ENCODE measurements at regions not wholly inside any gene's neighbourhood (a gene's known extent, or its start where the extent isn't known, plus 50 kb on each side); places are given as distances from the start of the nearest gene placed in this dataset.
"Not testable (repeated sequence)": the region's sequence is repeated elsewhere in the genome, so short reads cannot be mapped to it uniquely, and the experiment has no call there.

DNA sequence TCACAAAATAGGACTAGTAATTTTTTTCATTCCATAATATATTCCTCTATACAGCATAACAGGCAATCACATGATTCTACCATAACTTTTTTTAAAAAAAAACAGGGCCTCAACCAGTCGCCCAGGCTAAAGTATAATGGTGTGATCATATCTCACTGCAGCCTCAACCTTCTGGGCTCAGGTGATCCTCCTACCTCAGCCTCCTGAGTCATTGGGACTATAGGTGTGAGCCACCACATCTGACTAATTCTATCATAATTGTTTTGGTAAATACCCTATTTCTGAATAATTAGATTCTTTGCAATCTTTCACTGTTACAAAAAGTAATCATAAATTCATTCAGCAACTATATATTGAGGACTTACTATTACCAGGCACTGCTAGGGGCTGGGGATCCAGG, 137.8 kb downstream of the KLRB1 start:
- DNase-seq, H3K36me3 Mint-ChIP-seq, H3K4me3 Mint-ChIP-seq, H3K27me3 Mint-ChIP-seq, H3K9me3 Mint-ChIP-seq, H3K27ac Mint-ChIP-seq: not testable (repeated sequence)
- peaks cover 12 to 21% of the 10 kb centered on the region in 2 donors for H3K4me1 Mint-ChIP-seq
- peak; percentile 43 to 62 for ATAC-seq (replicated peaks)

GRCh38 chr12:9469463-9469862, 138.3 kb downstream of the KLRB1 start:
- not testable (repeated sequence) for H3K36me3 Mint-ChIP-seq; H3K27ac Mint-ChIP-seq; DNase-seq; H3K9me3 Mint-ChIP-seq; H3K4me3 Mint-ChIP-seq; H3K27me3 Mint-ChIP-seq; ATAC-seq (replicated peaks)
- peaks cover 12 to 21% of the 10 kb centered on the region in 2 donors for H3K4me1 Mint-ChIP-seq

GRCh38 chr12:9468998-9469397, 138.7 kb downstream of the KLRB1 start:
- ATAC-seq (replicated peaks), result peak in 1 of 2 donors; percentile 51
- not testable (repeated sequence) for H3K27ac Mint-ChIP-seq, DNase-seq

GRCh38 chr12:9468144-9468543, 139.6 kb downstream of the KLRB1 start:
- not testable (repeated sequence) for H3K36me3 Mint-ChIP-seq; ATAC-seq (replicated peaks); H3K27ac Mint-ChIP-seq; H3K9me3 Mint-ChIP-seq; H3K27me3 Mint-ChIP-seq; H3K4me3 Mint-ChIP-seq; DNase-seq
- H3K4me1 Mint-ChIP-seq, result peaks cover 12 to 21% of the 10 kb centered on the region in 2 donors

More at GRCh38 chr12:9468998-9469397, 138.7 kb downstream of the KLRB1 start:
- not testable (repeated sequence) for H3K9me3 Mint-ChIP-seq, H3K27me3 Mint-ChIP-seq, H3K36me3 Mint-ChIP-seq, H3K4me3 Mint-ChIP-seq
- peaks cover 12 to 21% of the 10 kb centered on the region in 2 donors for H3K4me1 Mint-ChIP-seq

GRCh38 chr12:9464408-9464807, 143.3 kb downstream of the KLRB1 start:
- DNase-seq, result no peak
- Mint-ChIP-seq H3K36me3 (no peaks in the 10 kb centered on the region), H3K4me3 (no peak overlapping the region), H3K27me3 (no peaks in the 10 kb centered on the region), H3K4me1 (peaks cover 4 to 11% of the 10 kb centered on the region in 2 donors), H3K27ac (no peak overlapping the region), H3K9me3 (no peaks in the 10 kb centered on the region)
- no peak for ATAC-seq (replicated peaks)

- H3K36me3 Mint-ChIP-seq, result not testable (repeated sequence)
These were observed 152.2 kb downstream of the KLRB1 start for GRCh38 chr12:9455516-9455915.

DNA sequence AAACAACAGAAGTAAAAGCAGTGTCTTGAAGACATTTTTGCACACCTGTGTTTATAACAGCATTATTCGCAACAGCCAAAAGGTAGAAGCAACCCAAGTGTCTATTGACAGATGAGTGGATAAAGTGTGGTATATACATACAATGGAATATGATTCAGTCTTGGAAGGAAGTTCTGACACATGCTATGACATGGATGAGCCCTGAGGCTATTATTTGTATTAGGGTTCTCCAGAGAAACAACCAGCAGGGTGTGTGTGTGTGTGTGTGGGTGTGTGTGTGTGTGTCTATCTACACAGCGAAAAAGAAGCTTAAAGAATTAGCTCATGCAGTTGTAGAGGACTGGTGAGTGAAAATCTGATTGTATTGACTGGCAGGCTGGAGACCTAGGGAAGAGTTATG, 153.7 kb downstream of the KLRB1 start:
- not testable (repeated sequence) for H3K4me3 Mint-ChIP-seq; H3K9me3 Mint-ChIP-seq; ATAC-seq (replicated peaks); H3K27me3 Mint-ChIP-seq; H3K27ac Mint-ChIP-seq; DNase-seq; H3K36me3 Mint-ChIP-seq
- peaks cover 6 to 10% of the 10 kb centered on the region in 2 donors for H3K4me1 Mint-ChIP-seq

More at GRCh38 chr12:9455516-9455915, 152.2 kb downstream of the KLRB1 start:
- H3K4me1 Mint-ChIP-seq, result peaks cover 3 to 10% of the 10 kb centered on the region in 2 donors
- not testable (repeated sequence) for H3K4me3 Mint-ChIP-seq, H3K27me3 Mint-ChIP-seq, H3K9me3 Mint-ChIP-seq, H3K27ac Mint-ChIP-seq, DNase-seq
- ATAC-seq (replicated peaks), result peak in 1 of 2 donors; percentile 39

- not testable (repeated sequence) for H3K9me3 Mint-ChIP-seq; ATAC-seq (replicated peaks); H3K4me3 Mint-ChIP-seq; H3K36me3 Mint-ChIP-seq; H3K27ac Mint-ChIP-seq; H3K27me3 Mint-ChIP-seq; DNase-seq
- peaks cover 12 to 29% of the 10 kb centered on the region in 2 donors for H3K4me1 Mint-ChIP-seq
These were observed 157.6 kb downstream of the KLRB1 start for GRCh38 chr12:9450127-9450567.

DNA sequence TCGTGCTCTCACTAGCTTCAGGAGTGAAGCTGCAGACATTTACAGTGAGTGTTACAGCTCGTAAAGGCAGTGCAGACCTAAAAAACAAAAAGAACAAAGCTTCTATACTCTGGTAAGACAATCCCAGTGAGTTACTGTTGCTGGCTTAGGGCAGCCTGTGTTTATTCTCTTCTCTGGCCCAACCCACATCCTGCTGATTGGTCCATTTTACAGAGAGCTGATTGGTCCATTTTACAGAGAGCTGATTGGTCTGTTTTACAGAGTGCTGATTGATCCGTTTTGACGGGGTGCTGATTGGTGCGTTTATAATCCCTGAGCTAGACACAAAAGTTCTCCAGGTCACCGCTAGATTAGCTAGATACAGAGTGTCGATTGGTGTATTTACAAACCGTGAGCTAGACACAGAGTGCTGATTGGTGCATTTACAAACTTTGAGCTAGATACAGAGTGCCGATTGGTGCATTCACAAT, 158.0 kb downstream of the KLRB1 start:
- H3K9me3 Mint-ChIP-seq; H3K36me3 Mint-ChIP-seq; H3K27ac Mint-ChIP-seq; H3K27me3 Mint-ChIP-seq; DNase-seq; ATAC-seq (replicated peaks): not testable (repeated sequence)
- Mint-ChIP-seq H3K4me1 (peaks cover 12 to 26% of the 10 kb centered on the region in 2 donors), H3K4me3 (peak overlapping the region in 1 of 2 donors; percentile 30)

GRCh38 chr12:9449181-9449580, 158.5 kb downstream of the KLRB1 start:
- Mint-ChIP-seq H3K4me1 (peaks cover 12 to 21% of the 10 kb centered on the region in 2 donors), H3K4me3 (peak overlapping the region; percentile 94 to 95), H3K9me3 (peaks cover 0 to 2% of the 10 kb centered on the region in 2 donors), H3K27me3 (no peaks in the 10 kb centered on the region), H3K27ac (no peak overlapping the region), H3K36me3 (peaks cover 0 to 6% of the 10 kb centered on the region in 2 donors)
- DNase-seq (no peak), ATAC-seq (replicated peaks) (no peak)

DNA sequence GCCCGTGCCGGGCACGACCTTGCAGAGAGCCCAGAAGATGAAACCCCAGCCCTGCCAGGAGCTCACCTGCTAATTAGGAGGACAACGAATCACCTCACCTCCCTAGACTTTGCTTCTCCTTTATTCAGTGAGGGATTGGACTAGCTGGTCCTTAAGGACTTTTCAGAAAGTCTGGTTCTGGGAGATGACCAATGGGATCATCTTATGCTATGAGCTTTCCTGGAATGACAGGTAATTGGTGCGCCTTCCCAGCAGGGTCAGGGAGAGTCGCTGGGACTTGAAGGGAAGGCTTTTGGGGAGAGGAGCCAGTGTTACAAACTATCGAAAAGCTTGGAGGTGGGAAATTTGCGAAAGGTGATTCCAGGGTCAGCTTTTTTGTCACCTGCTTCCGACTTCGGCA, 159.1 kb downstream of the KLRB1 start:
- Mint-ChIP-seq H3K4me3 (peak overlapping the region; percentile 94 to 95), H3K4me1 (peaks cover 10 to 18% of the 10 kb centered on the region in 2 donors), H3K27ac (peak overlapping the region; percentile 95)
- H3K9me3 Mint-ChIP-seq; H3K27me3 Mint-ChIP-seq; ATAC-seq (replicated peaks); DNase-seq; H3K36me3 Mint-ChIP-seq: not testable (repeated sequence)

GRCh38 chr12:9447791-9448614, 159.7 kb downstream of the KLRB1 start:
- Mint-ChIP-seq H3K4me3 (peak overlapping the region; percentile 94 to 95), H3K4me1 (peaks cover 10 to 18% of the 10 kb centered on the region in 2 donors), H3K27ac (peak overlapping the region; percentile 95)
- H3K36me3 Mint-ChIP-seq, H3K27me3 Mint-ChIP-seq, H3K9me3 Mint-ChIP-seq: not testable (repeated sequence)
- DNase-seq (peak; percentile 82), ATAC-seq (replicated peaks) (peak; percentile 82 to 84)

- ATAC-seq (replicated peaks), result peak; percentile 19 to 26
- not testable (repeated sequence) for DNase-seq, H3K9me3 Mint-ChIP-seq, H3K36me3 Mint-ChIP-seq, H3K27me3 Mint-ChIP-seq, H3K27ac Mint-ChIP-seq
- Mint-ChIP-seq H3K4me1 (peaks cover 10 to 18% of the 10 kb centered on the region in 2 donors), H3K4me3 (peak overlapping the region; percentile 94 to 95)
These were observed 160.6 kb downstream of the KLRB1 start for GRCh38 chr12:9446883-9447761.

- not testable (repeated sequence) for H3K4me1 Mint-ChIP-seq; H3K27me3 Mint-ChIP-seq; H3K4me3 Mint-ChIP-seq; H3K27ac Mint-ChIP-seq; DNase-seq; H3K36me3 Mint-ChIP-seq; ATAC-seq (replicated peaks); H3K9me3 Mint-ChIP-seq
These were observed 167.3 kb downstream of the KLRB1 start for GRCh38 chr12:9440428-9440827.

All from stimulated activated naive B cell treated with anti-CD40 and anti-IgM and Interleukin-4, amounts not matched to agents 10 μg/mL and 1 μg/mL and 100 μg/mL, for 72 hours (primary cell).